Prostate gland (tissue), 2 donors: ENCODE measurements at regions not wholly inside any gene's neighbourhood (a gene's known extent, or its start where the extent isn't known, plus 50 kb on each side); places are given as distances from the start of the nearest gene placed in this dataset.

Experiments
- POLR2A ChIP-seq: fragments of 450-650 bp; IDR thresholded peaks from one replicate; pipeline ENCODE4 v1.6.1; 2016; ENCODE audit warnings: antibody characterized with exemption, mild to moderate bottlenecking
- POLR2AphosphoS5 ChIP-seq: sonication (generic); formaldehyde crosslinking; IDR thresholded peaks from one replicate; pipeline ENCODE4 v1.6.1; 2017; ENCODE audit warnings: antibody characterized with exemption
- TF ChIP-seq, protein P1 (sequence below), 4 experiments: fragments of 200-600 bp in 2 of 4; fragments of 450-650 bp in 2 of 4; sonication (generic) in 2 of 4; IDR thresholded peaks; 1 replicate in 3 of 4; 2 replicates in 1 of 4; pipeline ENCODE4 v1.5.1; 2016 to 2019; ENCODE audit warnings: antibody characterized with exemption in 4 of 4, mild to moderate bottlenecking in 2 of 4, moderate library complexity in 2 of 4

DNA sequence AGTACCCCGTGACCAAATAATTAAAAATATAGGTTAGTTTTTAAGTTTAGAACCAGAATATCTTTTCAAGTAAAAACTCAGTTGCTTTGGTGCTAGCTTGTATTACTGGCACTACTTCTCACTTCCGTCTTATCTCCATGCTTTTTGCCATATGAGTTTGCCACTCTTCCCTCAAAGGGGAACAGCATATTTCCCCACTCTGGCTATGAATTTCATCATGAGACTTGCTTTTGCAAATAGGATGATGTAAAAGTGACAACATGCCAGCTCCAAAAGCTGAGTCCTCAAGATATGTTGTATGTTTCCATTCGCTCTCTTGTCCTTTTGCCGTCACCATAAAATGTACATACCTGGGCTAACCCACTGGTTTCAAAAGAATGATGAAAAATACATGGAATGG, 178.1 kb upstream of the SEMA3A start:
- TF ChIP-seq, protein P1, sequence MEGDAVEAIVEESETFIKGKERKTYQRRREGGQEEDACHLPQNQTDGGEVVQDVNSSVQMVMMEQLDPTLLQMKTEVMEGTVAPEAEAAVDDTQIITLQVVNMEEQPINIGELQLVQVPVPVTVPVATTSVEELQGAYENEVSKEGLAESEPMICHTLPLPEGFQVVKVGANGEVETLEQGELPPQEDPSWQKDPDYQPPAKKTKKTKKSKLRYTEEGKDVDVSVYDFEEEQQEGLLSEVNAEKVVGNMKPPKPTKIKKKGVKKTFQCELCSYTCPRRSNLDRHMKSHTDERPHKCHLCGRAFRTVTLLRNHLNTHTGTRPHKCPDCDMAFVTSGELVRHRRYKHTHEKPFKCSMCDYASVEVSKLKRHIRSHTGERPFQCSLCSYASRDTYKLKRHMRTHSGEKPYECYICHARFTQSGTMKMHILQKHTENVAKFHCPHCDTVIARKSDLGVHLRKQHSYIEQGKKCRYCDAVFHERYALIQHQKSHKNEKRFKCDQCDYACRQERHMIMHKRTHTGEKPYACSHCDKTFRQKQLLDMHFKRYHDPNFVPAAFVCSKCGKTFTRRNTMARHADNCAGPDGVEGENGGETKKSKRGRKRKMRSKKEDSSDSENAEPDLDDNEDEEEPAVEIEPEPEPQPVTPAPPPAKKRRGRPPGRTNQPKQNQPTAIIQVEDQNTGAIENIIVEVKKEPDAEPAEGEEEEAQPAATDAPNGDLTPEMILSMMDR (IDR thresholded peaks at IDR 0.05) = no peak
- TF ChIP-seq POLR2A (no peak), POLR2AphosphoS5 (no peak)
